Smooth muscle cell (in vitro differentiated cells): ENCODE measurements at regions not wholly inside any gene's neighbourhood (a gene's known extent, or its start where the extent isn't known, plus 50 kb on each side); places are given as distances from the start of the nearest gene placed in this dataset.

Experiments used
- DNase-seq: peaks from one replicate; lab custom pipeline; 2025; ENCODE audit not compliant: unreplicated experiment; lab: John Stamatoyannopoulos, UW
- H2AFZ ChIP-seq: fragments of 200-600 bp; sonication (generic); 2 replicates; pipeline ENCODE4 v1.6.0; 2016; ENCODE audit warnings: antibody characterized with exemption, low read depth, mild to moderate bottlenecking
- H3F3A ChIP-seq: fragments of 200-600 bp; sonication (generic); 2 replicates; pipeline ENCODE4 v1.6.0; 2017; ENCODE audit warnings: antibody characterized with exemption, low read depth
- H3K27ac ChIP-seq: fragments of 200-600 bp; sonication (generic); 2 replicates; pipeline ENCODE4 v1.5.1; 2016; ENCODE audit warnings: low read depth, mild to moderate bottlenecking
- H3K27me3 ChIP-seq: fragments of 200-600 bp; sonication (generic); 2 replicates; pipeline ENCODE4 v1.6.1; 2016; ENCODE audit warnings: low read depth, mild to moderate bottlenecking
- H3K36me3 ChIP-seq: fragments of 200-600 bp; sonication (generic); 2 replicates; pipeline ENCODE4 v1.5.1; 2016; ENCODE audit warnings: low read depth
- H3K4me1 ChIP-seq: fragments of 200-600 bp; sonication (generic); 2 replicates; pipeline ENCODE4 v1.5.1; 2016; ENCODE audit warnings: low read depth
- H3K4me2 ChIP-seq: fragments of 200-600 bp; sonication (generic); 2 replicates; pipeline ENCODE4 v1.6.0; 2016; ENCODE audit warnings: mild to moderate bottlenecking
- H3K4me3 ChIP-seq: fragments of 200-600 bp; sonication (generic); 2 replicates; pipeline ENCODE4 v1.5.1; 2016; ENCODE audit warnings: mild to moderate bottlenecking
- H3K79me2 ChIP-seq: fragments of 200-600 bp; sonication (generic); 2 replicates; pipeline ENCODE4 v1.6.0; 2016; ENCODE audit warnings: low read depth, mild to moderate bottlenecking
- H3K9ac ChIP-seq: fragments of 200-600 bp; sonication (generic); 2 replicates; pipeline ENCODE4 v1.6.0; 2016; ENCODE audit warnings: low read depth
- H3K9me3 ChIP-seq: fragments of 200-600 bp; sonication (generic); replicated peaks from 2 replicates; pipeline ENCODE4 v1.5.1; 2016; ENCODE audit warnings: low read depth
- H4K20me1 ChIP-seq: fragments of 200-600 bp; sonication (generic); 2 replicates; pipeline ENCODE4 v1.6.0; 2016; ENCODE audit warnings: low read depth
- CTCF ChIP-seq: fragments of 200-600 bp; sonication (generic); IDR thresholded peaks from 2 replicates; pipeline ENCODE4 v1.5.1; 2017; ENCODE audit warnings: borderline replicate concordance, mild to moderate bottlenecking, antibody characterized with exemption; ENCODE audit not compliant: insufficient read depth, poor library complexity, severe bottlenecking
- WGBS: methylation state at CpG from one replicate; pipeline ENCODE4 v1.1.7; 2016; ENCODE audit warnings: low lambda C conversion rate; 5-methylcytosine and 5-hydroxymethylcytosine counted together

- H3K4me3 ChIP-seq = no peak overlapping the region
- H3K9me3 ChIP-seq = no peaks in the 10 kb centered on the region
- H4K20me1 ChIP-seq = no peaks in the 10 kb centered on the region
- H2AFZ ChIP-seq = no peak overlapping the region
- TF ChIP-seq CTCF = no peak
- 85% methylated on average over 5 of the region's 5 CpGs for WGBS
- H3F3A ChIP-seq = no peaks in the 10 kb centered on the region
- no peak overlapping the region for H3K27ac ChIP-seq
- H3K4me2 ChIP-seq = no peak overlapping the region
- no peaks in the 10 kb centered on the region for H3K4me1 ChIP-seq
- no peaks in the 10 kb centered on the region for H3K79me2 ChIP-seq
- no peaks in the 10 kb centered on the region for H3K27me3 ChIP-seq
- H3K36me3 ChIP-seq = no peaks in the 10 kb centered on the region
- DNase-seq = no peak
- no peak overlapping the region for H3K9ac ChIP-seq
Observed at GRCh38 chr4:83768146-83768545, 232.2 kb downstream of the GPAT3 start.

GRCh38 chr4:83767067-83767466, 231.2 kb downstream of the GPAT3 start:
- 89% methylated on average over 2 of the region's 2 CpGs for WGBS
- H3K9ac ChIP-seq = no peak overlapping the region

GRCh38 chr4:83759611-83760010, 223.7 kb downstream of the GPAT3 start:
- no peak for TF ChIP-seq CTCF
- no peaks in the 10 kb centered on the region for H3K9me3 ChIP-seq
- no peaks in the 10 kb centered on the region for H3K79me2 ChIP-seq
- H4K20me1 ChIP-seq = no peaks in the 10 kb centered on the region
- DNase-seq = no peak
- no peak overlapping the region for H3K9ac ChIP-seq
- no peak overlapping the region for H3K4me3 ChIP-seq
- no peaks in the 10 kb centered on the region for H3K4me1 ChIP-seq
- no peaks in the 10 kb centered on the region for H3K27me3 ChIP-seq
- H3K27ac ChIP-seq = no peak overlapping the region
- H3K36me3 ChIP-seq = no peaks in the 10 kb centered on the region
- H3K4me2 ChIP-seq = no peak overlapping the region
- H2AFZ ChIP-seq = no peak overlapping the region
- no peaks in the 10 kb centered on the region for H3F3A ChIP-seq
- WGBS = 89% methylated on average over 5 of the region's 5 CpGs

More at GRCh38 chr4:83767067-83767466, 231.2 kb downstream of the GPAT3 start:
- TF ChIP-seq CTCF = no peak
- Histone ChIP-seq H3K9me3 (no peaks in the 10 kb centered on the region), H3K79me2 (no peaks in the 10 kb centered on the region), H3K36me3 (no peaks in the 10 kb centered on the region), H3K4me1 (no peaks in the 10 kb centered on the region), H3F3A (no peaks in the 10 kb centered on the region), H3K4me3 (no peak overlapping the region), H4K20me1 (no peaks in the 10 kb centered on the region), H3K4me2 (no peak overlapping the region), H2AFZ (no peak overlapping the region), H3K27ac (no peak overlapping the region), H3K27me3 (no peaks in the 10 kb centered on the region)
- DNase-seq = no peak

- H3K9me3 ChIP-seq = no peaks in the 10 kb centered on the region
- 83% methylated on average over 1 of the region's 1 CpG for WGBS
Observed at GRCh38 chr4:83758285-83758684, 222.4 kb downstream of the GPAT3 start.

More at GRCh38 chr4:83758285-83758684, 222.4 kb downstream of the GPAT3 start:
- no peaks in the 10 kb centered on the region for H4K20me1 ChIP-seq
- no peaks in the 10 kb centered on the region for H3K36me3 ChIP-seq
- H2AFZ ChIP-seq = no peak overlapping the region
- no peak overlapping the region for H3K4me3 ChIP-seq
- H3K79me2 ChIP-seq = no peaks in the 10 kb centered on the region
- no peak overlapping the region for H3K4me2 ChIP-seq
- no peaks in the 10 kb centered on the region for H3F3A ChIP-seq
- no peaks in the 10 kb centered on the region for H3K4me1 ChIP-seq
- H3K27me3 ChIP-seq = no peaks in the 10 kb centered on the region
- no peak for TF ChIP-seq CTCF
- H3K27ac ChIP-seq = no peak overlapping the region
- no peak overlapping the region for H3K9ac ChIP-seq
- DNase-seq = no peak
